ENCODE measurements at regions not wholly inside any gene's neighbourhood (a gene's known extent, or its start where the extent isn't known, plus 50 kb on each side); places are given as distances from the start of the nearest gene placed in this dataset.

- TF ChIP-seq, protein P1, sequence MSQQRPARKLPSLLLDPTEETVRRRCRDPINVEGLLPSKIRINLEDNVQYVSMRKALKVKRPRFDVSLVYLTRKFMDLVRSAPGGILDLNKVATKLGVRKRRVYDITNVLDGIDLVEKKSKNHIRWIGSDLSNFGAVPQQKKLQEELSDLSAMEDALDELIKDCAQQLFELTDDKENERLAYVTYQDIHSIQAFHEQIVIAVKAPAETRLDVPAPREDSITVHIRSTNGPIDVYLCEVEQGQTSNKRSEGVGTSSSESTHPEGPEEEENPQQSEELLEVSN (IDR thresholded peaks at IDR 0.05), result no peak
- TF ChIP-seq USF2 (IDR thresholded peaks at IDR 0.05; ENCODE audit: low read length) (no peak), HDAC6 (IDR thresholded peaks at IDR 0.05; ENCODE audit: low read depth, low read length) (no peak), ASH2L (IDR thresholded peaks at IDR 0.05; ENCODE audit: low read length) (peak; percentile 72), CBX8 (IDR thresholded peaks at IDR 0.05; ENCODE audit: borderline replicate concordance, low read depth, low read length) (no peak), YY1 (IDR thresholded peaks at IDR 0.05; ENCODE audit: low read depth, low read length) (peak; percentile 92), CREB1 (IDR thresholded peaks at IDR 0.05) (no peak), CHD2 (IDR thresholded peaks at IDR 0.05; ENCODE audit: low read length) (no peak), CEBPB (IDR thresholded peaks at IDR 0.05; ENCODE audit: low read depth, low read length) (no peak), JUN (IDR thresholded peaks at IDR 0.05; ENCODE audit: low read depth, low read length) (no peak), CTBP2 (IDR thresholded peaks at IDR 0.05; ENCODE audit: borderline replicate concordance, insufficient read depth, insufficient read length, low read length) (peak; percentile 60), PHF8 (conservative IDR thresholded peaks at IDR 0.05; ENCODE audit: low read depth, low read length) (peak; percentile 54; the same call in 1 of the 2 replicates), ATF2 (IDR thresholded peaks at IDR 0.05; ENCODE audit: low read length) (no peak), SIRT6 (IDR thresholded peaks at IDR 0.05; ENCODE audit: low read length) (no peak), TBP (IDR thresholded peaks at IDR 0.05; ENCODE audit: low read depth, low read length) (0 out of 2 replicates have a peak, but pooled peaks have one; percentile 5), POU5F1 (IDR thresholded peaks at IDR 0.05; ENCODE audit: low read depth, low read length) (no peak), TAF7 (optimal IDR thresholded peaks at IDR 0.05; ENCODE audit: borderline replicate concordance, low read depth, low read length) (no peak), BCL11A (IDR thresholded peaks at IDR 0.05; ENCODE audit: low read depth in 2 of 2, low read length in 2 of 2) (no peak), TAF1 (IDR thresholded peaks at IDR 0.05; ENCODE audit: low read depth, low read length) (0 out of 2 replicates have a peak, but pooled peaks have one; percentile 18), KDM1A (IDR thresholded peaks at IDR 0.05; ENCODE audit: borderline replicate concordance, low read length) (no peak), GABPA (IDR thresholded peaks at IDR 0.05; ENCODE audit: borderline replicate concordance, insufficient read depth, low read length) (no peak)
Observed at GRCh38 chr12:111034083-111034885, 113.9 kb upstream of the MYL2 start, which contains the start of gene CUX2 (continued).
